Breast epithelium (tissue), 3 donors: ENCODE measurements at regions not wholly inside any gene's neighbourhood (a gene's known extent, or its start where the extent isn't known, plus 50 kb on each side); places are given as distances from the start of the nearest gene placed in this dataset.
"Not testable (repeated sequence)": the region's sequence is repeated elsewhere in the genome, so short reads cannot be mapped to it uniquely, and the experiment has no call there.

ENCODE experiments used
- CTCF ChIP-seq, 3 donors: fragments of 450-650 bp; IDR thresholded peaks; one replicate each; pipeline ENCODE4 v1.5.1; 2016 to 2017; ENCODE audit warnings: antibody characterized with exemption in 3 of 3, mild to moderate bottlenecking in 3 of 3, moderate library complexity in 3 of 3
- POLR2A ChIP-seq: fragments of 450-650 bp; IDR thresholded peaks from one replicate; pipeline ENCODE4 v1.6.1; 2016; ENCODE audit warnings: antibody characterized with exemption, mild to moderate bottlenecking, moderate library complexity

GRCh38 chr14:105644053-105644435 lies 117.7 kb downstream of the TMEM121 start:
- not testable (repeated sequence) for TF ChIP-seq POLR2A; CTCF (IDR thresholded peaks at IDR 0.05)
